Kidney tubule cell (primary cell): ENCODE measurements at regions not wholly inside any gene's neighbourhood (a gene's known extent, or its start where the extent isn't known, plus 50 kb on each side); places are given as distances from the start of the nearest gene placed in this dataset.

Experiments
- DNase-seq: peaks from one replicate; pipeline ENCODE4 v3.0.0-alpha.2; 2018; ENCODE audit warnings: low spot score

DNA sequence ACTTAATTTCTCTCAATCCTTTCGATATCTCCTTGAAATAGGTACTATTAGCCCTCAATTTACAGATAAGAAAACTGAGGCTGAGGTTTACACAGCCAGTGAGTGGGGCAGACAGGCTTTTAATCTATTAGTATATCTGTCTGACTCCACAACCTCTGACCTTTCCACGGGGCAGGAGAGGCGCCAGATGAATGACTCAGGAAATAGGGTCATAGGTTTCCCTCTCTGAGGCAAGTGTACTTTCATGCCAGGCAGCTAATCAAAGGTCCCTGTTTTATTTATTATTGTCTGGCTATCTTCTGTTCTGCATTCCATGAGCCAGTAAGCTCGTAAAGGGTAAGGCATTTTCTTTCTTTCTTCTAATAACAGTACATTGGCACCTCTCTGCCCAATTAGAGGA, 79.6 kb upstream of the KLF4 start:
- DNase-seq: no peak

DNA sequence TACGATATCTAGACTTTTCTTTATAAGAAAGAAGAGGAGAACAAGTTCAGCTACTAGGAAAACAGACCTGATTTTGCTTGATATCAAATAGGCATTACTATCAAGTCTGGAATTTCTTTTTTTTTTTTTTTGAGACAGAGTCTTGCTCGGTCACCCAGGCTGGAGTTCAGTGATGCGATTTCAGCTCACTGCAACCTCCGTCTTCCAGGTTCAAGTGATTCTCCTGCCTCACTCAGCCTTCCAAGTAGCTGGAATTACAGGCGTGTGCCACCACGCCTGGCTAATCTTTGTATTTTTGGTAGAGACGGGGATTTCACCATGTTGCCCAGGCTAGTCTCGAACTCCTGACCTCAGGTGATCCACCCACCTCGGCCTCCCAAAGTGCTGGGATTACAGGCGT, 78.8 kb upstream of the KLF4 start:
- DNase-seq: peak; percentile 42

DNA sequence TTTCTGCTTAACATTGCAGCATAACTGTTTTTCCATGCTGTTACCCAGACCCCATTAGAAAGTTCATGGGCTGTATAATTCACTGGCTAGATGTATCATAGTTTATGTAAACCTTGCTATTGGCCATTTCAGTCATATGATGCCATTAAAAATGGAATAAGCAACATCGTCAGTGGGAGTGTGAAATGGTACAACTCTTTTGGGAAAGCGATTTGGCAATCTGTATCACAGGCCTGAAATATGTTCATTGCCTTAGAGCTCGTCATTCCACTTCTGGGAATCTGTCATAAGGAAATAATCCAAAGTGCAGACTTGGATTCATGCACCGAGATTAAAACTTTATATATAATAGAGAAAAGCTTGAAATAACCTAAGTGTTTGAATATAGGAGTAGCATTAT, 77.9 kb upstream of the KLF4 start:
- DNase-seq: no peak

- DNase-seq: no peak
These were observed 77.1 kb upstream of the KLF4 start for GRCh38 chr9:107566611-107567061.

DNA sequence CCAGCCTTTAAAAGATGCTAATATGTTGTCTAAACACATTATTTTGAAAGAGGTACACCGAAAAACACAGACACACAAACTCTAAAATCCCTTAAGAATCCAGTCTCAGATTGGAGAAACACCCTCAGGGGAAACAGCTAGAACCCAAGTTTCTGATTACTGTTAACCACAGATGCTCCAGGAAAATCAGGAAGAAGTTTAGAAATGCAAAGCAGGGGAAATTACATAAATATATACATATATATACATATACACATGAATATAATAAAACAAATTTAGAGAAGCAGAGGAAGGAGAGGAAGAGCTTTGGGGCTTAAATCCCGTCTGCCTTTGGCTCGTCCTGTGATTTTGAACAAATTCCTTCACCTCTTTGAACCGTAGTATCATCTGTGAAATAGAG, 73.2 kb upstream of the KLF4 start:
- DNase-seq: no peak

DNA sequence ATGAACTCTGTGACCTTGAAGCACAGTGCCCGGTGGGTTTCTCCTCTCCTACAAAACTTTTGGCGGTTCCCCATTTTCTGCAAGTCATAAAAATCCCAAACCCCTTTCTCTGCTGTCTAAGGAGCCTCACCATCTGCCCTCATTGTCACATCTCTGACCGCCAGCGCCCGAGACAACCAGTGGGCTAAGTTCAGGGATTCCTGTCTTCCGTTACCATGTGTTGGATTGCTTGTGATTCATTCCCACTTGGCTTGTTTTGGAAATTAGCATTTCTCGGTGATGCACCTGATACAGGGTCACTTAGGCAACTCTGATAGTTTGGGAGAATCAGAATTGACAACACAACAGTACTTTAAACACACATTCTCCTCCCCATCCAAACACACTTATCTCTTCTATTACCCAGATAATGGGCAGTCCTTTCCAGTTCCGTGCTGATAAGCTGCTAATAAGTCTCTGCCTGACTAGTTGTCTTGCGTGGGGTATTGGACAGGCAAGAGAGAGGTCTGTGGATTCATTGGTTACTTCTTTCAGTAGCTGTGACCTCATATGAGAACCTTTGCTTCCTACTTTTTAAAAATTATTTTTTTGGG, 70.0 kb upstream of the KLF4 start:
- DNase-seq: no peak

DNA sequence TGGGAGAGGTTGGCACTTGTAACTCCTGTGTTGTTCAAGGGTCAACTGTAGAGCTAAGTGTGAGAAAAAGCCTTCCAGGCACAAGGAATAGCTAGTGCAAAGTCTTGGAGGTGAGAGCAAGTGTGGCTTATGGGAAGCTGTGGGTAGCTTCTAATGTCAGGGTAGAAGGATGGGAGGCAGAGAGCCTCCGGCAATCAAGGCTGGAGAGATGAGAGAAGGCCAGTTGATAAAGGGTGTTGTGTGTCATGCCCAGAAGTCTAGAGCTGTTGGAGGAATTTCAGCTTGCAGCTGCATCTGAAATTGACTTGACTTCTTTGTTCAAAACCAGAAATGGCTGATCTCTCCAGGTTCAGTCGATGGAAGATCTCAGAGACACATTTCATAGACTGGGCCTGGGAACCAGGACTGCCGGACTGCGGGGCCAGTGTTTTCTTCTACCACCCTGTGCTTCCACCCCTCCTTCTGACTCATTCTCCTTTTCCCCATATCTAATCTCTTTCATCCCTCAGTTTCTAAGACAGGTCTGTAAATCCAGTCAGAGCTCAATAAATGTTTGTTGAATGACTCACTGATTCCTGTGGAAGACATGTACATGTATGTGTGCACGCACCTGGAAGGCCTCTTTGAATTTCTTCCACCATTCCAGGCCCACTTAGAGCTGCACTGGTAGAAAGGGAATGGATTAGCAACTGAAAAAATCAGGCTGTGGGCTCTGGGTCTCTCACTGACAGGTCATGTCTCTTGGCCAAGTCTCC, 67.8 kb upstream of the KLF4 start:
- DNase-seq: peak; percentile 53

DNA sequence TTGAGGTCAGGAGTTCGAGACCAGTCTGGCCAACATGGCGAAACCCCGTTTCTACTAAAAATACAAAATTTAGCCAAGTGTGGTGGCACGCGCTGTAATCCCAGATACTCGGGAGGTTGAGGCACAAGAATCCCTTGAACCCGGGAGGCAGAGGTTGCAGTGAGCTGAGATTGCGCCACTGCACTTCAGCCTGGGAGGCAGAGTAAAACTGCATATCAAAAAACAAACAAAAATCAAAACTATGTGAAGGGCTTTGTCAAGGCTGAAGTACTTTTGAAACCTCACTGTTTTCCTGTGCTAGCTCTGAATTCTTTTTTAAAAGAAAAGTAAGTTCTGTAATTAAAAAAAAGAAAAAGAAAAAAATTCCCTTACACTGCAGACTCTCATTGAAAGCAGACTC, 65.1 kb upstream of the KLF4 start:
- no peak for DNase-seq

DNA sequence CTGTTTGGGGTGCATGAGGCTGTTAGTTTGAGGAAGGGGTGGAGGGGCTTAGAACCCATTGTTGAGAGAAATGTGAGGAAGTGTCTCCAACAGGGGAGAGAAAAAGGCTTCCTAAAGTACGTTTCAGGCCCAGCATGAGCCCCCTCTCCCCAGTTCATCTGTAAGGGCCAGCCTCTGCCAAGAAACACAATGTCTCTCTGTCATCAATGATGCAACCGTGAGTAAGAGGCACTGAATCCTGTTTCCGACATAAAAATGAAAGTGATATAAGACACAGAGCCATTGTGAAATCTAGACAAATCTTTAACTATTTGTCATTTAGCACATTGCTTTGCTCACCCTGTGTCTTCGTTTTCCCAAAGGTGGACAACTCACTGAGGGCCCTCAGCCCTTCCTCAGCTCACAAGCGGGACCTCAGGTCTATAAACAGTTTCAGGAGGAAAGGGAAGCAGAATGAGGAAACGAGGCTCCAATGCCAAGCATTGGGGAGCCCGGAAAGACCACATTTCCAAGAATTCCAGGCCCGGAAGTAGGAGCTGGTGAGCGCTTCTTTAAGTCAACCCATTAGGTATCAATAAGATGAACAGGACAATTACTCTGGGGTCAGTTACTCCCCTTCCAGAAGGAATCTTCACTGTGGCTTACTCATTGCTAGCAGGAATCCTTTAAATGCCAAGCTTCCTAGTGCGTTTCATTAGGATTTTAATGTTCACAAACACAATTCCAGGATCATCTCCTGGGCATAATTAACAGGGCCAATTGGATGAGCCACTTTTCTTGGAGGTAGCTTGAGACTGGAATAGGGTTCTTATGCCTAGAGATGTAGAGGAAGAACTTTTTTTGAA, 59.0 kb upstream of the KLF4 start:
- DNase-seq: peak; percentile 85

DNA sequence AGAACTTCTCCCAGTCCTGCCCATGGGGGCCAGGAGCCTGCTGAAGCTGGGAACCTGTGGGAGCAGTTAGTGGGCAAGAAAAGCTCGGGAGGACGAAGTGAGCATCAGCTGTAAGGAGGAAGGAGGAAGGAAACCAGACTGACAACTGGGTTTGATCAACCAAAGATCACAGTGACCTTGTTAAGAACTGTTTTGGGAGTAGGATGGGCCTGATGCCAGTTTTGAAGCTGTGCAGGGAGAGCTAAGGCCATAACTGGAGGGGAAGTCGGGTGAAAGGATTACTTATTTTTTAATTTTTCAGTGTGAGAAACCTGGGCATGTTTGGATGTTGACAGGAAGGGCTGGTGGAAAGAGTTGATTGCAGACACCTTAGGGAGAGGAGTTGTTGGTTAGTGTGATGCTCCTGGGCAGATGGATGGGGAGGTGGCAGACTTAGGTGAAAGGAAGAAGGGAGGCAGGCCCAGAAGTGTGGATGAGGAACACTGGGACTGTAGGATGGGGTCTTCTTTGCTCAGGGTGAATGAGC, 58.3 kb upstream of the KLF4 start:
- no peak for DNase-seq

GRCh38 chr9:107547303-107547702, 57.7 kb upstream of the KLF4 start:
- no peak for DNase-seq

- DNase-seq: no peak
These were observed 57.3 kb upstream of the KLF4 start for GRCh38 chr9:107546859-107547258.

DNA sequence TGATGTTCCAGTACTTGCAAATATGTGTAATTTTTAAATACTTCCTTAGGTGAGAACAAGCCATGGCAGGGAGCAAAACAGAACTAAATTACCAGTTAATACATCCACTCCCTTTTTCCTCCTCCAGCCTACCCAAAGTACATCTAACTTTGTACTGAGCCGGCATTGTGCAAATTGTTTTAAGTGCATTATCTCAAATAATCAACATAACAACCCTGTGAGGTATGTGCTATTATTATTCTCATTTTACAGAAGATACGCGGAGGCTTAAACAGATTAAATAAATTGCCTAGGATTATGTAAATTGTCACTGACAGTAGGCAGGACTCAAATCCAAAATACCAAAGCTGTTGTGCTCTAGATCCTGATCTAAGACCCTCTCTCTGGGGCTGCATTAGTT, 55.5 kb upstream of the KLF4 start:
- DNase-seq: no peak

- no peak for DNase-seq
These were observed 53.0 kb upstream of the KLF4 start for GRCh38 chr9:107542411-107543157.

DNA sequence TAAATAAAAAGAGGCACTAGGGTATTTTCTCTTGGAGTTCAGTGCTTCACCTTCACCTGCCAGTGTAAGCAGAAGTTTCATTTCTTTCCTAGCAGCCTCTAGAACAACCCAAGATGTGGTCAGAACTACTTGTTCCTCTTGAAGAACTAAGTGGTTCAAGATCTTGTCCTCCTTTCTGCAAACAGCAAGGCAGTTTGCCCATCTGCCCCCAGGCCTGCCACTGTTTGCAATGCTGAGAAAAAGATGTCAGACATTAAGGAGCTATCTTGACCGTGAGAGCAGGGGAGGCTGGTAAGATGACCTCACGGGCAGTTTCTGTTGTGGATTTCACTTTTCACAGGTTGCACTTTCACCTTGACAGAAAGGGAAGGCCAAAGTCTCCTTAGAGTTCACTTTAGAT, 52.0 kb upstream of the KLF4 start:
- DNase-seq: no peak

- DNase-seq: no peak
These were observed 50.6 kb upstream of the KLF4 start for GRCh38 chr9:107540164-107540561.

DNA sequence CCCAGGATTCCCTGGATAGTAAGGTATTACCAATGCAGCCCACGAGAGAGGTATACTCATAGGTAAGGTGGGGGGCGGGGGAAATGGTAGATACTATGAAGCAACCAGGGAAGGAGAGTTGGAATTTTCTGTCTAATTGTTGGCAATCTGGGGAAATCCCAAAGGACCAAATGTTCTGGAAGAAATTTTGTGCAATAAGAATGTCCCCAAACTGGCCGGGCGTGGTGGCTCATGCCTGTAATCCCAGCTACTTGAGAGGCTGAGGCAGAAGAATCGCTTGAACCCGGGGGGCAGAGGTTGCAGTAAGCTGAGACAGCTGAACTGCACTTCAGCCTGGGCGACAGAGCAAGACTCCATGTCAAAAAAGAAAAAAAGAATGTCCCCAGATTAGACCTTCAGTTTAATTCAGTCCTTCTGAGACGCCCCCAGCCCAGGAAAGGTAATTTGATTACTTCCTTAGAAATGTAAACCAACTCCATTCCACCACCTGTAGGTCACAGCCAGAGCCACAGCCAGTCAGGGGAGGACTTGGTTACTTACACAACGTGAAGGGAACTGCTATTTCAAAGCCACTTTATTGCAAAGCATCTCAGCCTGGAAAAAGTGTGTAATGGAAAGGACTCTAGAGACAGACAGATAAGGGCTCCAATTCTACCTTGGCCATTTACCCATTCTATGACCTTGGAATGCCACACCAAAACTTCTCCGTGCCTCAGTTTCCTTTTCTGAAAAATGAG, 50.0 kb upstream of the KLF4 start:
- no peak for DNase-seq
